ENCODE measurements at regions not wholly inside any gene's neighbourhood (a gene's known extent, or its start where the extent isn't known, plus 50 kb on each side); places are given as distances from the start of the nearest gene placed in this dataset.

GRCh38 chr5:164439799-164440198 is 934.4 kb downstream of the MAT2B start:
- no peak for TF ChIP-seq CTCF (IDR thresholded peaks at IDR 0.05)
- no peak for TF ChIP-seq POLR2A (IDR thresholded peaks at IDR 0.05)
